GM21515 (cell line): ENCODE measurements at regions not wholly inside any gene's neighbourhood (a gene's known extent, or its start where the extent isn't known, plus 50 kb on each side); places are given as distances from the start of the nearest gene placed in this dataset.
"Not testable (repeated sequence)": the region's sequence is repeated elsewhere in the genome, so short reads cannot be mapped to it uniquely, and the experiment has no call there.

ENCODE experiments used
- ATAC-seq: cut with Tn5 transposase; IDR thresholded peaks from one replicate; pipeline ENCODE4 v1.9.1; 2021; ENCODE audit not compliant: unreplicated experiment

- ATAC-seq, result no peak
Measured at GRCh38 chr12:31822761-31823160, 93.9 kb upstream of the AMN1 start.

- ATAC-seq, result no peak
Measured at GRCh38 chr12:31821484-31821883, 92.7 kb upstream of the AMN1 start.

GRCh38 chr12:31820832-31821231, 92.0 kb upstream of the AMN1 start:
- ATAC-seq, result no peak

GRCh38 chr12:31819427-31819826, 90.6 kb upstream of the AMN1 start:
- no peak for ATAC-seq

GRCh38 chr12:31818623-31819268, 89.9 kb upstream of the AMN1 start:
- no peak for ATAC-seq

- no peak for ATAC-seq
Measured at GRCh38 chr12:31817120-31817519, 88.3 kb upstream of the AMN1 start.

- no peak for ATAC-seq
Measured at GRCh38 chr12:31815096-31815495, 86.3 kb upstream of the AMN1 start.

- no peak for ATAC-seq
Measured at GRCh38 chr12:31813305-31813704, 84.5 kb upstream of the AMN1 start.

GRCh38 chr12:31807773-31808097, 78.9 kb upstream of the AMN1 start:
- no peak for ATAC-seq

GRCh38 chr12:31807081-31807772, 78.4 kb upstream of the AMN1 start:
- ATAC-seq, result not testable (repeated sequence)

- not testable (repeated sequence) for ATAC-seq
Measured at GRCh38 chr12:31805681-31806080, 76.9 kb upstream of the AMN1 start.

GRCh38 chr12:31804707-31805106, 75.9 kb upstream of the AMN1 start:
- not testable (repeated sequence) for ATAC-seq

- no peak for ATAC-seq
Measured at GRCh38 chr12:31804185-31804504, 75.3 kb upstream of the AMN1 start.

- no peak for ATAC-seq
Measured at GRCh38 chr12:31803306-31804184, 74.7 kb upstream of the AMN1 start.

- ATAC-seq, result no peak
Measured at GRCh38 chr12:31801872-31802271, 73.1 kb upstream of the AMN1 start.

- ATAC-seq, result no peak
Measured at GRCh38 chr12:31797230-31797872, 68.5 kb upstream of the AMN1 start.

- ATAC-seq, result no peak
Measured at GRCh38 chr12:31796270-31796951, 67.6 kb upstream of the AMN1 start.

- ATAC-seq, result no peak
Measured at GRCh38 chr12:31794745-31795144, 65.9 kb upstream of the AMN1 start.

- not testable (repeated sequence) for ATAC-seq
Measured at GRCh38 chr12:31791265-31791664, 62.4 kb upstream of the AMN1 start.

GRCh38 chr12:31790759-31791158, 61.9 kb upstream of the AMN1 start:
- no peak for ATAC-seq

- ATAC-seq, result no peak
Measured at GRCh38 chr12:31785318-31785717, 56.5 kb upstream of the AMN1 start.
